K562 (cell line): ENCODE measurements at regions not wholly inside any gene's neighbourhood (a gene's known extent, or its start where the extent isn't known, plus 50 kb on each side); places are given as distances from the start of the nearest gene placed in this dataset.

Source experiments
- ATAC-seq: fragments of 200-7000 bp; cut with Tn5 transposase; 3 replicates; pipeline ENCODE4 v1.9.1; 2020; ENCODE audit warnings: moderate library complexity
- BruUV-seq: library from RNA; stranded (reverse); fragments of 400-500 nt; replicated peaks from 2 replicates; lab custom pipeline; 2021; lab: Mats Ljungman, UMichigan
- CTCF ChIA-PET: fragments of 300-600 bp; formaldehyde crosslinking; extraction: SDS; loops from one replicate; lab custom pipeline; 2021; ENCODE audit warnings: low intra/inter-chr PET ratio; lab: Yijun Ruan, JAX
- POLR2A ChIA-PET: fragments of 300-600, 350-650 bp; sonication (Branson Sonifier 250); formaldehyde crosslinking; extraction: SDS; loops from one replicate; lab custom pipeline; 2021; ENCODE audit warnings: antibody characterized with exemption, inconsistent platforms; lab: Yijun Ruan, JAX
- DNase-seq, 4 experiments: peaks; one replicate each; pipeline versions ENCODE4 v3.0.0 to v3.0.0-alpha.2; 2011 to 2018; ENCODE audit warnings: low spot score in 3 of 4, mixed read lengths in 3 of 4; ENCODE audit errors: extremely low read depth in 1 of 4
- FAIRE-seq: peaks from 2 replicates; lab custom pipeline; 2011; peaks lifted over from hg19 to GRCh38; lab: Jason Lieb, UNC
- H2AFZ ChIP-seq: 2 replicates; pipeline ENCODE4 v1.6.0; 2011; ENCODE audit warnings: low read depth, low read length, control low read depth, inconsistent platforms
- H3K27ac ChIP-seq: fragments of 200-600 bp; 3 replicates; pipeline ENCODE4 v1.8.0; 2011; ENCODE audit warnings: low read depth, mild to moderate bottlenecking, control low read depth, inconsistent platforms, low read length, moderate library complexity, mixed read lengths; ENCODE audit errors: extremely low read depth
- H3K27me3 ChIP-seq, 2 experiments: fragments of 300-600 bp in 1 of 2; 2 replicates in 1 of 2; 3 replicates in 1 of 2; pipeline versions ENCODE4 v1.6.0 to v1.8.0; 2011; ENCODE audit warnings: inconsistent platforms in 2 of 2, low read length in 2 of 2, mild to moderate bottlenecking in 1 of 2, mixed read lengths in 1 of 2, moderate library complexity in 1 of 2; ENCODE audit not compliant: control insufficient read depth in 2 of 2, insufficient read depth in 2 of 2
- H3K36me3 ChIP-seq: fragments of 300-600 bp; 3 replicates; pipeline ENCODE4 v1.8.0; 2011; ENCODE audit warnings: mild to moderate bottlenecking, low read length, inconsistent platforms; ENCODE audit not compliant: control insufficient read depth, insufficient read depth
- H3K4me1 ChIP-seq, 2 experiments: fragments of 200-600 bp in 1 of 2; replicated peaks in 1 of 2; 2 replicates in 1 of 2; 3 replicates in 1 of 2; pipeline versions ENCODE4 v1.5.1 to v1.8.0; 2011; ENCODE audit warnings: inconsistent platforms in 2 of 2, low read length in 2 of 2, mild to moderate bottlenecking in 1 of 2, mixed read lengths in 1 of 2, moderate library complexity in 1 of 2; ENCODE audit not compliant: control insufficient read depth in 2 of 2, insufficient read depth in 2 of 2
- H3K4me2 ChIP-seq: 2 replicates; pipeline ENCODE4 v1.6.1; 2011; ENCODE audit warnings: low read length, control low read depth, inconsistent platforms, mixed read lengths; ENCODE audit not compliant: insufficient read depth
- H3K4me3 ChIP-seq: fragments of 200-600 bp; sonication (generic), shearing (Covaris generic); 2 replicates; pipeline ENCODE4 v1.5.1; 2016; ENCODE audit warnings: control low read depth, inconsistent platforms
- H3K79me2 ChIP-seq: fragments of 200-600 bp; 3 replicates; pipeline ENCODE4 v1.8.0; 2011; ENCODE audit warnings: low read length, inconsistent platforms; ENCODE audit not compliant: control insufficient read depth, insufficient read depth
- H3K9ac ChIP-seq, 2 experiments: 2 replicates each; pipeline versions ENCODE4 v1.6.0 to v1.6.1; 2011; ENCODE audit warnings: low read depth in 2 of 2, low read length in 2 of 2, control low read depth in 1 of 2, inconsistent platforms in 1 of 2, mild to moderate bottlenecking in 1 of 2, mixed read lengths in 1 of 2; ENCODE audit not compliant: insufficient read depth in 1 of 2
- H3K9me1 ChIP-seq: one replicate; pipeline ENCODE4 v1.6.0; 2011; ENCODE audit warnings: inconsistent platforms, mild to moderate bottlenecking, low read length, moderate library complexity; ENCODE audit not compliant: control insufficient read depth, insufficient read depth
- H3K9me3 ChIP-seq: replicated peaks from 2 replicates; pipeline ENCODE4 v1.5.1; 2011; ENCODE audit warnings: low read depth, low read length, inconsistent platforms; ENCODE audit not compliant: control insufficient read depth, insufficient read depth
- H4K20me1 ChIP-seq: replicated peaks from 2 replicates; pipeline ENCODE4 v1.6.1; 2011; ENCODE audit warnings: low read length, inconsistent platforms, mixed read lengths; ENCODE audit not compliant: control insufficient read depth, insufficient read depth
- CBFA2T3 ChIP-seq: fragments of 450-650 bp; IDR thresholded peaks from 2 replicates; pipeline ENCODE4 v1.6.1; 2017
- CHD1 ChIP-seq: fragments of 200-600 bp; sonication (generic); IDR thresholded peaks from one replicate; pipeline ENCODE4 v1.6.1; 2012; ENCODE audit warnings: mild to moderate bottlenecking, moderate library complexity, low read length, inconsistent platforms
- E2F4 ChIP-seq: sonication (generic); formaldehyde crosslinking; IDR thresholded peaks from 2 replicates; pipeline ENCODE4 v1.8.0; 2022; ENCODE audit warnings: mild to moderate bottlenecking, low read depth, missing genetic modification reagents
- ELF2 ChIP-seq: fragments of 250-450 bp; sonication (Bioruptor Pico); IDR thresholded peaks from 2 replicates; pipeline ENCODE4 v1.5.0; 2021; ENCODE audit warnings: mild to moderate bottlenecking
- HNRNPUL1 ChIP-seq: fragments of 200-400 bp; formaldehyde crosslinking; IDR thresholded peaks from 2 replicates; pipeline ENCODE4 v1.6.1; 2017; ENCODE audit warnings: low read length
- KLF13 ChIP-seq: fragments of 450-650 bp; IDR thresholded peaks from 2 replicates; pipeline ENCODE4 v1.6.1; 2016; ENCODE audit warnings: missing genetic modification characterization, low read depth, mild to moderate bottlenecking, missing compliant biosample characterization, moderate library complexity, borderline replicate concordance
- NCOR1 ChIP-seq: fragments of 450-650 bp; IDR thresholded peaks from 2 replicates; pipeline ENCODE4 v1.6.1; 2016; ENCODE audit warnings: mild to moderate bottlenecking, moderate library complexity
- PCBP1 ChIP-seq: fragments of 200-400 bp; formaldehyde crosslinking; IDR thresholded peaks from 2 replicates; pipeline ENCODE4 v1.6.1; 2018; ENCODE audit warnings: mild to moderate bottlenecking, low read depth, low read length; ENCODE audit not compliant: poor library complexity, severe bottlenecking
- RB1 ChIP-seq: fragments of 450-650 bp; IDR thresholded peaks from 2 replicates; pipeline ENCODE4 v1.6.1; 2017; ENCODE audit warnings: low read depth, mild to moderate bottlenecking
- SNIP1 ChIP-seq: fragments of 450-650 bp; IDR thresholded peaks from 2 replicates; pipeline ENCODE4 v1.7.1; 2017; ENCODE audit warnings: low read depth, mild to moderate bottlenecking
- ZBTB1 ChIP-seq: sonication (generic); formaldehyde crosslinking; IDR thresholded peaks from 2 replicates; pipeline ENCODE4 v1.8.1; 2023; ENCODE audit warnings: missing genetic modification reagents, low read depth, mild to moderate bottlenecking, borderline replicate concordance
- ZBTB33 ChIP-seq: sonication (generic); formaldehyde crosslinking; IDR thresholded peaks from 2 replicates; pipeline ENCODE4 v1.8.1; 2023; ENCODE audit warnings: mild to moderate bottlenecking, missing genetic modification reagents
- ZNF224 ChIP-seq: sonication (generic); formaldehyde crosslinking; IDR thresholded peaks from 2 replicates; pipeline ENCODE4 v1.8.0; 2022; ENCODE audit warnings: mild to moderate bottlenecking, missing genetic modification reagents
- WGBS: fragments of 100-300 bp; shearing (Covaris generic); methylation state at CpG from one replicate; pipeline ENCODE4 v1.1.6; 2016; ENCODE audit warnings: low coverage, mixed read lengths; ENCODE audit not compliant: insufficient coverage; ENCODE audit errors: missing lambda C conversion rate; 5-methylcytosine and 5-hydroxymethylcytosine counted together
- in situ Hi-C: fragments of 300-500 bp; cut with MboI; formaldehyde crosslinking; loops from 4 replicates; pipeline ENCODE4 v1.15.0; 2018; ENCODE audit warnings: inconsistent platforms, mixed read lengths
- intact Hi-C: fragments of 100-400 bp; cut with micrococcal nuclease; formaldehyde crosslinking; loops from 2 replicates; pipeline ENCODE4 v1.14.2; 2022

- Histone ChIP-seq H4K20me1 (no peaks in the 10 kb centered on the region), H3K9me1 (no peaks in the 10 kb centered on the region), H3K4me3 (no peak overlapping the region), H3K27me3 (no peaks in the 10 kb centered on the region), H2AFZ (no peak overlapping the region), H3K4me1 (no peaks in the 10 kb centered on the region), H3K79me2 (no peaks in the 10 kb centered on the region), H3K4me2 (no peak overlapping the region), H3K9me3 (no peaks in the 10 kb centered on the region), H3K27ac (no peak overlapping the region), H3K9ac (no peak overlapping the region), H3K36me3 (no peaks in the 10 kb centered on the region)
- TF ChIP-seq HNRNPUL1 (no peak), CHD1 (no peak), NCOR1 (no peak), KLF13 (tag) (no peak), E2F4 (no peak), ZBTB1 (CRISPR knock-in tag) (no peak), PCBP1 (no peak), CBFA2T3 (no peak), ZNF224 (CRISPR knock-in tag) (no peak), SNIP1 (no peak), RB1 (no peak), ELF2 (CRISPR knock-in tag) (no peak), ZBTB33 (CRISPR knock-in tag) (no peak)
- FAIRE-seq (no peak), ATAC-seq (no peak), DNase-seq (no peak)
- ChIA-PET POLR2A (no interaction called here), CTCF (no interaction called here)
- intact Hi-C loops: no loop called here
- 1% methylated on average over 6 of the region's 6 CpGs for WGBS
- BruUV-seq: no TSS peak
- in situ Hi-C loops: no loop called here
Measured at GRCh38 chr5:125023673-125024072, 277.2 kb upstream of the ZNF608 start.
